ENCODE measurements at regions not wholly inside any gene's neighbourhood (a gene's known extent, or its start where the extent isn't known, plus 50 kb on each side); places are given as distances from the start of the nearest gene placed in this dataset.

DNA sequence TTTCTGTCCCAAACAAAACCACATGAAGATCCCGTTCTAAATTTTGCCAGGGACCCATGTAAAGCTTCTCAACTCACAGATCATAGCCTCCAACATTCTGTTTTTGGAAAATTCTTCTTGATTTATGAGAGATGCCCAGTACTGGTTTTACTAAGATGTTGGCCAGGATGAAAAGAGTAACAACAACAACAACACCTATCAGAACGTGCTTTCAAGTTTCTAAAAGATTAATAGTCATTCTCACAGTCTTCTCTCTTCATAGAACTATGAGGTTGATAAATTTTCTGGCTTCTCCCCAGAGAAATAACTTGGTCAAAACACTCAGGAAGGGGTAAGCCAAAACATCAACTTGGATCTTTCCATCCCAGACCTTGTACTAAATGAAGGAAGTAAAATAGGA lies 567.5 kb upstream of the IGFBP3 start:
- WGBS: 56% methylated on average over 2 of the region's 2 CpGs
- DNase-seq (ENCODE audit: low spot score): no peak
- TF ChIP-seq, protein P1, sequence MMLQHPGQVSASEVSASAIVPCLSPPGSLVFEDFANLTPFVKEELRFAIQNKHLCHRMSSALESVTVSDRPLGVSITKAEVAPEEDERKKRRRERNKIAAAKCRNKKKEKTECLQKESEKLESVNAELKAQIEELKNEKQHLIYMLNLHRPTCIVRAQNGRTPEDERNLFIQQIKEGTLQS (IDR thresholded peaks at IDR 0.05): no peak
- TF ChIP-seq JUND (IDR thresholded peaks at IDR 0.05) (no peak), EGR1 (IDR thresholded peaks at IDR 0.05; ENCODE audit: low read depth in 2 of 2) (no peak), FOXA1 (IDR thresholded peaks at IDR 0.05) (no peak), YY1 (IDR thresholded peaks at IDR 0.05) (no peak), HNF4A (conservative IDR thresholded peaks at IDR 0.05) (no peak), RAD21 (IDR thresholded peaks at IDR 0.05) (no peak), MAX (IDR thresholded peaks at IDR 0.05) (no peak), FOXA2 (IDR thresholded peaks at IDR 0.05) (no peak), GABPA (IDR thresholded peaks at IDR 0.05 in 1 of 2, conservative IDR thresholded peaks at IDR 0.05 in 1 of 2) (no peak)
- TF ChIP-seq, protein P2, sequence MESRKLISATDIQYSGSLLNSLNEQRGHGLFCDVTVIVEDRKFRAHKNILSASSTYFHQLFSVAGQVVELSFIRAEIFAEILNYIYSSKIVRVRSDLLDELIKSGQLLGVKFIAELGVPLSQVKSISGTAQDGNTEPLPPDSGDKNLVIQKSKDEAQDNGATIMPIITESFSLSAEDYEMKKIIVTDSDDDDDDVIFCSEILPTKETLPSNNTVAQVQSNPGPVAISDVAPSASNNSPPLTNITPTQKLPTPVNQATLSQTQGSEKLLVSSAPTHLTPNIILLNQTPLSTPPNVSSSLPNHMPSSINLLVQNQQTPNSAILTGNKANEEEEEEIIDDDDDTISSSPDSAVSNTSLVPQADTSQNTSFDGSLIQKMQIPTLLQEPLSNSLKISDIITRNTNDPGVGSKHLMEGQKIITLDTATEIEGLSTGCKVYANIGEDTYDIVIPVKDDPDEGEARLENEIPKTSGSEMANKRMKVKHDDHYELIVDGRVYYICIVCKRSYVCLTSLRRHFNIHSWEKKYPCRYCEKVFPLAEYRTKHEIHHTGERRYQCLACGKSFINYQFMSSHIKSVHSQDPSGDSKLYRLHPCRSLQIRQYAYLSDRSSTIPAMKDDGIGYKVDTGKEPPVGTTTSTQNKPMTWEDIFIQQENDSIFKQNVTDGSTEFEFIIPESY (IDR thresholded peaks at IDR 0.05): no peak
- TF ChIP-seq, protein P3, sequence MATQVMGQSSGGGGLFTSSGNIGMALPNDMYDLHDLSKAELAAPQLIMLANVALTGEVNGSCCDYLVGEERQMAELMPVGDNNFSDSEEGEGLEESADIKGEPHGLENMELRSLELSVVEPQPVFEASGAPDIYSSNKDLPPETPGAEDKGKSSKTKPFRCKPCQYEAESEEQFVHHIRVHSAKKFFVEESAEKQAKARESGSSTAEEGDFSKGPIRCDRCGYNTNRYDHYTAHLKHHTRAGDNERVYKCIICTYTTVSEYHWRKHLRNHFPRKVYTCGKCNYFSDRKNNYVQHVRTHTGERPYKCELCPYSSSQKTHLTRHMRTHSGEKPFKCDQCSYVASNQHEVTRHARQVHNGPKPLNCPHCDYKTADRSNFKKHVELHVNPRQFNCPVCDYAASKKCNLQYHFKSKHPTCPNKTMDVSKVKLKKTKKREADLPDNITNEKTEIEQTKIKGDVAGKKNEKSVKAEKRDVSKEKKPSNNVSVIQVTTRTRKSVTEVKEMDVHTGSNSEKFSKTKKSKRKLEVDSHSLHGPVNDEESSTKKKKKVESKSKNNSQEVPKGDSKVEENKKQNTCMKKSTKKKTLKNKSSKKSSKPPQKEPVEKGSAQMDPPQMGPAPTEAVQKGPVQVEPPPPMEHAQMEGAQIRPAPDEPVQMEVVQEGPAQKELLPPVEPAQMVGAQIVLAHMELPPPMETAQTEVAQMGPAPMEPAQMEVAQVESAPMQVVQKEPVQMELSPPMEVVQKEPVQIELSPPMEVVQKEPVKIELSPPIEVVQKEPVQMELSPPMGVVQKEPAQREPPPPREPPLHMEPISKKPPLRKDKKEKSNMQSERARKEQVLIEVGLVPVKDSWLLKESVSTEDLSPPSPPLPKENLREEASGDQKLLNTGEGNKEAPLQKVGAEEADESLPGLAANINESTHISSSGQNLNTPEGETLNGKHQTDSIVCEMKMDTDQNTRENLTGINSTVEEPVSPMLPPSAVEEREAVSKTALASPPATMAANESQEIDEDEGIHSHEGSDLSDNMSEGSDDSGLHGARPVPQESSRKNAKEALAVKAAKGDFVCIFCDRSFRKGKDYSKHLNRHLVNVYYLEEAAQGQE (IDR thresholded peaks at IDR 0.05): no peak
- Histone ChIP-seq H3K4me3 (ENCODE audit: low read depth in 1 of 3, low read length in 3 of 3) (no peak overlapping the region), H3K27ac (ENCODE audit: low read depth in 1 of 2, low read length in 2 of 2) (no peak overlapping the region), H3K27me3 (ENCODE audit: control insufficient read depth in 4 of 4, insufficient read depth in 4 of 4, low read length in 3 of 4) (no peaks in the 10 kb centered on the region), H3K36me3 (ENCODE audit: control insufficient read depth in 4 of 4, insufficient read depth in 3 of 4, low read depth in 1 of 4, low read length in 3 of 4) (no peaks in the 10 kb centered on the region), H3K9me3 (ENCODE audit: control insufficient read depth in 4 of 4, low read length in 3 of 4) (no peaks in the 10 kb centered on the region), H3K4me1 (ENCODE audit: control insufficient read depth in 4 of 4, insufficient read depth in 4 of 4, low read length in 3 of 4) (no peaks in the 10 kb centered on the region), H3K9ac (ENCODE audit: low read depth in 1 of 2, low read length in 2 of 2) (no peak overlapping the region)

DNA sequence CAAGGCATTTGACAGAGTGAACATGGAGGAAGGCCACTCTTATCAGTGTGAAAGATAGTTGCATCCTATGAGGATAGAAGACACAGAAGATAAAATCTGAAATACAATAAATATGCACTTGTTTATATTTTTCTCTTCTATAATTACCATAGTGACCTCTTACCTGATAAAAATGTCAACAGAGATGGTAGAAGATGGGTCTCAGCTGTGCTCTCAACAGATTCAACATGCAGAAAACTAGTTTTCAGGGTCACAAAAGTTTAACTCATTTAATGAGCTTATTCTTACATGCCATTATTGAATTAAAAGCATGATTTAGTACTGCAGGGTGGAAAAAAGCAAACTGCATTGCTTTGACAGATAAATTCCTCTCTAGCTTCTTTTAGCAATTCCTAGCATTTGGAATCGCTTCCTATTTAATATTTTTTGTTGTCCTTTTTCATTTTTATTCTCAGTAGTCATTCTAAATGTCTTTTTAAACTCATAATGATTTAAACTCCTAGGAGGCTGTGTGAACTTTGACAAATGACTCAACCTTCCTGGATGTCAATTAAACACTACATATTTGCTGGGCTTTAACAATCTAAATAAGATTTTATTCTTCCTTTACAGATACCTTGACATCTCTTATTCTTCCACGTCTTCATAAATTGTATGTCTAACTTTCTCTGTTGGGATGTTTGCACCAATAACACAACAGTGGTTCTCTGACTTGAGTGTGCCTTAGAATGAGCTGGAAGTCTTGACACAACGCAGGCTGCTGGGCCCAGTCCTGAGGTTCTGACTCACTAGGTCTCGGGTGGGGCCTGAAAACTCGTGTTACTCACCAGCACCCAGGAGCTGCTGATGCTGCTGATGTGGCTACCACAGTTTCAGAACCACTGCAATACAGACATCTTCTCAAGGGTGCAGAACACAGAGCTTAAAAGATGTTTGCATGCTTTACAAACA lies 565.5 kb upstream of the IGFBP3 start:
- no peaks in the 10 kb centered on the region for H3K27me3 ChIP-seq (ENCODE audit: control insufficient read depth in 4 of 4, insufficient read depth in 4 of 4, low read length in 3 of 4)
- H3K4me1 ChIP-seq (ENCODE audit: control insufficient read depth in 4 of 4, insufficient read depth in 4 of 4, low read length in 3 of 4): no peaks in the 10 kb centered on the region
- TF ChIP-seq HNF4A (conservative IDR thresholded peaks at IDR 0.05) (no peak), HNF4G (IDR thresholded peaks at IDR 0.05) (no peak), GABPA (IDR thresholded peaks at IDR 0.05 in 1 of 2, conservative IDR thresholded peaks at IDR 0.05 in 1 of 2) (no peak), NR2F2 (IDR thresholded peaks at IDR 0.05) (peak; percentile 65)
- no peaks in the 10 kb centered on the region for H3K36me3 ChIP-seq (ENCODE audit: control insufficient read depth in 4 of 4, insufficient read depth in 3 of 4, low read depth in 1 of 4, low read length in 3 of 4)
- H3K9ac ChIP-seq (ENCODE audit: low read depth in 1 of 2, low read length in 2 of 2): no peak overlapping the region
- no peaks in the 10 kb centered on the region for H3K9me3 ChIP-seq (ENCODE audit: control insufficient read depth in 4 of 4, low read length in 3 of 4)
- no peak for DNase-seq (ENCODE audit: low spot score)
- no peak overlapping the region for H3K27ac ChIP-seq (ENCODE audit: low read depth in 1 of 2, low read length in 2 of 2)
- WGBS: 69% methylated on average over 5 of the region's 5 CpGs
- no peak overlapping the region for H3K4me3 ChIP-seq (ENCODE audit: low read depth in 1 of 3, low read length in 3 of 3)

Data from liver (tissue), 7 donors.